ENCODE measurements at regions not wholly inside any gene's neighbourhood (a gene's known extent, or its start where the extent isn't known, plus 50 kb on each side); places are given as distances from the start of the nearest gene placed in this dataset.

GRCh38 chr18:44119607-44120006 lies 561.1 kb upstream of the SETBP1 start:
- Histone ChIP-seq H3K9me3 (replicated peaks; ENCODE audit: low read length) (no peaks in the 10 kb centered on the region), H3K4me2 (ENCODE audit: low read length) (no peak overlapping the region), H3K4me3 (ENCODE audit: low read length) (no peak overlapping the region), H3K4me1 (ENCODE audit: control insufficient read depth, insufficient read depth, low read length) (no peaks in the 10 kb centered on the region), H3K9ac (ENCODE audit: low read depth, low read length) (no peak overlapping the region), H3K27me3 (ENCODE audit: control insufficient read depth, insufficient read depth, low read length) (no peaks in the 10 kb centered on the region), H3K36me3 (ENCODE audit: insufficient read depth, low read length) (no peaks in the 10 kb centered on the region)

- Histone ChIP-seq H3K4me3 (ENCODE audit: low read length) (no peak overlapping the region), H3K4me1 (ENCODE audit: control insufficient read depth, insufficient read depth, low read length) (peaks cover 4% of the 10 kb centered on the region)
Observed at GRCh38 chr18:44123743-44124142, 556.9 kb upstream of the SETBP1 start.

GRCh38 chr18:44125446-44125845 lies 555.2 kb upstream of the SETBP1 start:
- H3K9me3 ChIP-seq (replicated peaks; ENCODE audit: low read length) = no peaks in the 10 kb centered on the region
- H3K27me3 ChIP-seq (ENCODE audit: control insufficient read depth, insufficient read depth, low read length) = no peaks in the 10 kb centered on the region
- H3K4me2 ChIP-seq (ENCODE audit: low read length) = no peak overlapping the region
- peaks cover 4% of the 10 kb centered on the region for H3K4me1 ChIP-seq (ENCODE audit: control insufficient read depth, insufficient read depth, low read length)
- H3K36me3 ChIP-seq (ENCODE audit: insufficient read depth, low read length) = no peaks in the 10 kb centered on the region
- H3K4me3 ChIP-seq (ENCODE audit: low read length) = no peak overlapping the region
- H3K9ac ChIP-seq (ENCODE audit: low read depth, low read length) = no peak overlapping the region

More at GRCh38 chr18:44123743-44124142, 556.9 kb upstream of the SETBP1 start:
- no peak overlapping the region for H3K9ac ChIP-seq (ENCODE audit: low read depth, low read length)
- no peaks in the 10 kb centered on the region for H3K9me3 ChIP-seq (replicated peaks; ENCODE audit: low read length)
- no peaks in the 10 kb centered on the region for H3K27me3 ChIP-seq (ENCODE audit: control insufficient read depth, insufficient read depth, low read length)
- H3K36me3 ChIP-seq (ENCODE audit: insufficient read depth, low read length) = no peaks in the 10 kb centered on the region
- H3K4me2 ChIP-seq (ENCODE audit: low read length) = no peak overlapping the region

- Histone ChIP-seq H3K4me3 (ENCODE audit: low read length) (no peak overlapping the region), H3K4me1 (ENCODE audit: control insufficient read depth, insufficient read depth, low read length) (peaks cover 4% of the 10 kb centered on the region), H3K27me3 (ENCODE audit: control insufficient read depth, insufficient read depth, low read length) (no peaks in the 10 kb centered on the region), H3K4me2 (ENCODE audit: low read length) (no peak overlapping the region), H3K9me3 (replicated peaks; ENCODE audit: low read length) (no peaks in the 10 kb centered on the region), H3K36me3 (ENCODE audit: insufficient read depth, low read length) (no peaks in the 10 kb centered on the region), H3K9ac (ENCODE audit: low read depth, low read length) (no peak overlapping the region)
Observed at GRCh38 chr18:44126598-44126997, 554.1 kb upstream of the SETBP1 start.

GRCh38 chr18:44128365-44128764 lies 552.3 kb upstream of the SETBP1 start:
- H3K4me3 ChIP-seq (ENCODE audit: low read length) = no peak overlapping the region
- H3K9ac ChIP-seq (ENCODE audit: low read depth, low read length) = no peak overlapping the region
- H3K27me3 ChIP-seq (ENCODE audit: control insufficient read depth, insufficient read depth, low read length) = no peaks in the 10 kb centered on the region
- no peaks in the 10 kb centered on the region for H3K9me3 ChIP-seq (replicated peaks; ENCODE audit: low read length)
- no peak overlapping the region for H3K4me2 ChIP-seq (ENCODE audit: low read length)
- no peaks in the 10 kb centered on the region for H3K36me3 ChIP-seq (ENCODE audit: insufficient read depth, low read length)
- H3K4me1 ChIP-seq (ENCODE audit: control insufficient read depth, insufficient read depth, low read length) = peaks cover 4% of the 10 kb centered on the region

GRCh38 chr18:44130376-44130942 lies 550.2 kb upstream of the SETBP1 start:
- Histone ChIP-seq H3K36me3 (ENCODE audit: insufficient read depth, low read length) (no peaks in the 10 kb centered on the region), H3K4me1 (ENCODE audit: control insufficient read depth, insufficient read depth, low read length) (peaks cover 4% of the 10 kb centered on the region), H3K4me3 (ENCODE audit: low read length) (no peak overlapping the region), H3K4me2 (ENCODE audit: low read length) (peak overlapping the region; percentile 3), H3K9me3 (replicated peaks; ENCODE audit: low read length) (no peaks in the 10 kb centered on the region), H3K27me3 (ENCODE audit: control insufficient read depth, insufficient read depth, low read length) (no peaks in the 10 kb centered on the region), H3K9ac (ENCODE audit: low read depth, low read length) (no peak overlapping the region)

GRCh38 chr18:44133483-44133882 lies 547.2 kb upstream of the SETBP1 start:
- H3K4me1 ChIP-seq (ENCODE audit: control insufficient read depth, insufficient read depth, low read length) = peaks cover 3% of the 10 kb centered on the region
- no peaks in the 10 kb centered on the region for H3K36me3 ChIP-seq (ENCODE audit: insufficient read depth, low read length)
- no peak overlapping the region for H3K4me2 ChIP-seq (ENCODE audit: low read length)
- H3K27me3 ChIP-seq (ENCODE audit: control insufficient read depth, insufficient read depth, low read length) = no peaks in the 10 kb centered on the region
- no peak overlapping the region for H3K4me3 ChIP-seq (ENCODE audit: low read length)
- H3K9me3 ChIP-seq (replicated peaks; ENCODE audit: low read length) = no peaks in the 10 kb centered on the region
- no peak overlapping the region for H3K9ac ChIP-seq (ENCODE audit: low read depth, low read length)

GRCh38 chr18:44134447-44134846 lies 546.2 kb upstream of the SETBP1 start:
- H3K36me3 ChIP-seq (ENCODE audit: insufficient read depth, low read length) = no peaks in the 10 kb centered on the region
- no peaks in the 10 kb centered on the region for H3K27me3 ChIP-seq (ENCODE audit: control insufficient read depth, insufficient read depth, low read length)
- H3K9me3 ChIP-seq (replicated peaks; ENCODE audit: low read length) = no peaks in the 10 kb centered on the region
- no peak overlapping the region for H3K4me2 ChIP-seq (ENCODE audit: low read length)
- no peak overlapping the region for H3K9ac ChIP-seq (ENCODE audit: low read depth, low read length)
- no peaks in the 10 kb centered on the region for H3K4me1 ChIP-seq (ENCODE audit: control insufficient read depth, insufficient read depth, low read length)
- H3K4me3 ChIP-seq (ENCODE audit: low read length) = no peak overlapping the region

- H3K4me3 ChIP-seq (ENCODE audit: low read length) = no peak overlapping the region
- no peaks in the 10 kb centered on the region for H3K9me3 ChIP-seq (replicated peaks; ENCODE audit: low read length)
- H3K36me3 ChIP-seq (ENCODE audit: insufficient read depth, low read length) = no peaks in the 10 kb centered on the region
- H3K9ac ChIP-seq (ENCODE audit: low read depth, low read length) = no peak overlapping the region
- H3K4me2 ChIP-seq (ENCODE audit: low read length) = no peak overlapping the region
- no peaks in the 10 kb centered on the region for H3K27me3 ChIP-seq (ENCODE audit: control insufficient read depth, insufficient read depth, low read length)
- no peaks in the 10 kb centered on the region for H3K4me1 ChIP-seq (ENCODE audit: control insufficient read depth, insufficient read depth, low read length)
Observed at GRCh38 chr18:44135741-44136140, 544.9 kb upstream of the SETBP1 start.

GRCh38 chr18:44136326-44136725 lies 544.4 kb upstream of the SETBP1 start:
- no peaks in the 10 kb centered on the region for H3K9me3 ChIP-seq (replicated peaks; ENCODE audit: low read length)
- no peak overlapping the region for H3K4me3 ChIP-seq (ENCODE audit: low read length)
- H3K4me2 ChIP-seq (ENCODE audit: low read length) = no peak overlapping the region
- H3K4me1 ChIP-seq (ENCODE audit: control insufficient read depth, insufficient read depth, low read length) = no peaks in the 10 kb centered on the region
- H3K27me3 ChIP-seq (ENCODE audit: control insufficient read depth, insufficient read depth, low read length) = no peaks in the 10 kb centered on the region
- H3K9ac ChIP-seq (ENCODE audit: low read depth, low read length) = no peak overlapping the region
- no peaks in the 10 kb centered on the region for H3K36me3 ChIP-seq (ENCODE audit: insufficient read depth, low read length)

- Histone ChIP-seq H3K36me3 (ENCODE audit: insufficient read depth, low read length) (no peaks in the 10 kb centered on the region), H3K4me2 (ENCODE audit: low read length) (no peak overlapping the region), H3K27me3 (ENCODE audit: control insufficient read depth, insufficient read depth, low read length) (no peaks in the 10 kb centered on the region), H3K4me1 (ENCODE audit: control insufficient read depth, insufficient read depth, low read length) (no peaks in the 10 kb centered on the region), H3K9me3 (replicated peaks; ENCODE audit: low read length) (no peaks in the 10 kb centered on the region), H3K4me3 (ENCODE audit: low read length) (no peak overlapping the region), H3K9ac (ENCODE audit: low read depth, low read length) (no peak overlapping the region)
Observed at GRCh38 chr18:44143072-44143471, 537.6 kb upstream of the SETBP1 start.

- Histone ChIP-seq H3K27me3 (ENCODE audit: control insufficient read depth, insufficient read depth, low read length) (no peaks in the 10 kb centered on the region), H3K4me2 (ENCODE audit: low read length) (no peak overlapping the region), H3K36me3 (ENCODE audit: insufficient read depth, low read length) (no peaks in the 10 kb centered on the region), H3K9ac (ENCODE audit: low read depth, low read length) (no peak overlapping the region), H3K4me1 (ENCODE audit: control insufficient read depth, insufficient read depth, low read length) (peaks cover 10% of the 10 kb centered on the region), H3K4me3 (ENCODE audit: low read length) (no peak overlapping the region), H3K9me3 (replicated peaks; ENCODE audit: low read length) (no peaks in the 10 kb centered on the region)
Observed at GRCh38 chr18:44149706-44150105, 531.0 kb upstream of the SETBP1 start.
